HG03095 (cell line): ENCODE measurements at regions not wholly inside any gene's neighbourhood (a gene's known extent, or its start where the extent isn't known, plus 50 kb on each side); places are given as distances from the start of the nearest gene placed in this dataset.

ENCODE experiments used
- ATAC-seq: cut with Tn5 transposase; IDR thresholded peaks from one replicate; pipeline ENCODE4 v1.9.1; 2021; ENCODE audit warnings: moderate library complexity; ENCODE audit not compliant: unreplicated experiment

DNA sequence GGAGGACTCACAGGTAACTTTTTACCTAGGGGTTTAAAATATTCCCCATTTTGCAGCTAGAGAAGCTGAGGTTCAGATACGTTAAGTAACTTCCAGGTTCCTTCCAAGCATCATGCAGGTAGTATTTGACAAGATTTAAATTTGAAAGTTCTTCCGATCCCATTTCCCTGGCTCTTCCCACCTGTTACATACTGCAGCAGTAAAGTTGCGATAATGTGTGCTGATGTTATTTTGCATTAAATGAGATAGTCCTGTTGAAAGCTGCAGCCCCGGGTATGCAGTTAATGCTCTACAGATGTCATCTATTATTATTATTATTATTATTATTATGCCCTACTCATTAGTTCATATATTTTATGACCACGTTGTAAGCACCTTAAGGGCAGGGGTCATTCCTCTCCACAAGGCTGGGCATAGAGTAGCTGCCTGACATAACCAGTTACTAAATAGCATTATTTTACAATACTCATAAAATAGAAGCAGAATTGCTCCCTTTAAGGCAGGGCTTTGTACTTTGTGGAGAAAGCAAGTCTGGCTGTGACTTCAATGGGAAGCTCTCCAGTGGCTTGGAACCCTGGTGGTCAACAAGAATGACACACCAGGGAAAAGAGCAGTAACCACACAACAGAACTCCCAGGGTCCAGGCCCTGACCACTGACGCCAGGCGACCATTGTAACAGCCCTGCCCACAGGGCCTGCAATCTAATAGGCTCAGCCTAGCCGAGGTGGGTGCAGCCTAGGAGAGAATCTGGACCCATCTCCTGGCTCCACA, 90.8 kb upstream of the CALM2 start:
- no peak for ATAC-seq

DNA sequence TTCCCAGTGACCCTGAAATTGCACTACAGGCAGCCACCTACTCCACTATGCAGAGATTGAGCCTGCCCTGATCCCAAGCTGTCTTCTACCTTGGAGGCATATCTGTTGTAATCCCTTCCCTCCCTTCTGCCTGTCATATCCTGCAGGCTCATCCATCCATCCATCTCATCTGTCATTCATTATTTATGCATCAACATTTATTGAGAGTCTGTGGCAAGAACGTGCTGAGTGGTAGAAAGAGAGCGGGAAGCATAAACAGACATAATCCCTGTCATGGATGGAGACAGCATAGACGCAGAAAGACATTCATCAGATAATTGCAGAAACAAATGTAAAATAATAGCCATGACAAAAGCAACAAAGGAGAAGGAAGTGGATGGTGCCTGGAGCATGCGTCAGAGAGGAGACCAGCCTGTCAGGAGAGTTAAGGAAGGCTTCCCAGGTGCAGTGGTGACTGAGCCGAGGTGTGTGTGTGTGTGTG, 89.5 kb upstream of the CALM2 start:
- no peak for ATAC-seq

DNA sequence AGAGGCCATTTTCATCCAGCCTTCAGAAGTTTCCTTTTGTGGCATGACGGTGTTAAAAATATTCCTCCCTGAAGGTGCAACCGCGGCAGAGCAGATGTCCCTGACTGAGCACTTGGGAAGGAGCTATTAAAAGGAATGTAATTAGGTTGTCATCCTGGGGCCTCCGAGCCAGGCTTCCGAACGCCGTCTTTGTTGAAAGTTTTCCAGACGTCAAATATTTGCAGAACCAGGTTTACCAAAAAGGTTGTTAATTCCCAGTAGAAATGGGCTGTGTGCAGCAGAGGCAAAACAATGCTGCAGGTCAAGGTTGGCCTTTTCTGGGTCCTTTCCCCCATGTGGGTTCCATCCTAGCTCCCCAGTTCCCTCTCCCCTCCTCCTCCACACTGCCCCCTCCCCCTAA, 88.8 kb upstream of the CALM2 start:
- no peak for ATAC-seq

DNA sequence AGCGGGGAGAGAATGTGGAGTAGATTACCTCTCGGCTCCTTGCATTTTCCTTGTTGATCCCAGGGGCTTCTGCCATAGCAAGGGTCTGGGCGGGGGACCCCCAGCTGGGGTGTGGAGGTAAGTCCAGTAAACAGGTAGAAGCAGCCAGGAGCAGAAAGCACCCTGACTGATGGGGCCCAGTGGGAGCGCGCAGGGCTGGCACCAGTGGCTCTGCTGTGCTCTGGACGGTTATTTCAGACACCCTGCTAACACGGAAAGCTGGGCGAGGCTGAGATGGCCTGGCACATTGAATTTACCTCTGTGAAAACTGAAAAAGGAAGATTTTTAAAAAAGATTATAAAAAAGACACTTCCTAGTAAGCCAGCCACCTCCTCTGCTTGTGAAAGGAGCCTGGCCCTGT, 88.4 kb upstream of the CALM2 start:
- no peak for ATAC-seq

DNA sequence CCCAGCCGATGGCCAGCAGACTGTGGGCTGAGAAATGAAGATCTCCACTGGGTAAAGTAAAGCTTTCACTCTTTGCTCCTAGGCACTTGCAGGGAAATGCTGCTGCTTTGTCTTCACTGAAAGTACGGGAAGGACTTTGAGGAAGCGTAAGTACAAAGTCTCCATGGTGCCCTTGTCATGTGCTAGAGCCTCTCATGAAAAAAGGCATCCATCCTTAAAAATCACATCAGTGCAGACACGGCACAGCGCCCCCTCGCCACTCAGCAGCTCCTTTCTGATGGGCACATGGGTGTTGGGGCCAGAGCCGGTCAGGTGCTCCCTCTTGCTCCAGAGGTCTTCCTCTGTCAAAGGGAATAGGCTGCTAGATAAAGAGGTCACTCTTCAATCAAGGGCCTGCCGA, 87.8 kb upstream of the CALM2 start:
- ATAC-seq = no peak

DNA sequence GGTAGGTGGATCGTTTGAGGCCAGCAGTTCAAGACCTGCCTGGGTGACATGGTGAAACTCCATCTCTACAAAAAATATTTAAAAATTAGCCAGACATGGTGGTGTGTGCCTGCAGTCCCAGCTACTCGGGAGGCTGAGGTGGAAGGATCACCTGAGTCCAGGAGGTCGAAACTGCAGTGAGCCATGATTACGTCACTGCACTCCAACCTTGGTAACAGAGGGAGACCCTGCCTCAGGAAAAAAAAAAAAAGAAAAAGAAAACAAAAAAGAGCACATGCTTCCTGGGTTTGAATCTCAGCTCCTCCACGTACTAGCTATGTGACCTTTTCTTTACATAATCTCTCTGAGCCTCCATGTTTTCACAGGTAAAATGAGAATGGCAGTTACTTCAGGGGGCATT, 86.3 kb upstream of the CALM2 start:
- ATAC-seq = no peak

DNA sequence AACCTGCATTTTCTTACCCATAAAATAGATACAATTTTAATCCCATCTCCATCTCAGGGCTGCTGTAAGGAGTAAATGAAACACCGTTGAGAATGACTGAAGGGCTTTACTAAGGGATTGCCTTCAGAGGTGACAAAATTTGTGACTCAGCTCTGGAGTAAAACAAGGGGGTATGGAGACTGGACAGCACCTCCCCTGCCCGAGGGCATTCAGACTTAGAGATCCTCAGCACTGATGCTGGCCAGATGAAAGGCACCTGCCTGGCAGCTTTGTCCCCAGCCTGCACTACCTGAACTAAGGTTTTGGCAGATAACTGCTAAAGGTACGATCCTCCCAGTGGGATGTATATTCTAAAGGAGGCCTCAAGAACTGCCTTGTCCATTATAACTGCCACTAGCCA, 84.7 kb upstream of the CALM2 start:
- no peak for ATAC-seq

DNA sequence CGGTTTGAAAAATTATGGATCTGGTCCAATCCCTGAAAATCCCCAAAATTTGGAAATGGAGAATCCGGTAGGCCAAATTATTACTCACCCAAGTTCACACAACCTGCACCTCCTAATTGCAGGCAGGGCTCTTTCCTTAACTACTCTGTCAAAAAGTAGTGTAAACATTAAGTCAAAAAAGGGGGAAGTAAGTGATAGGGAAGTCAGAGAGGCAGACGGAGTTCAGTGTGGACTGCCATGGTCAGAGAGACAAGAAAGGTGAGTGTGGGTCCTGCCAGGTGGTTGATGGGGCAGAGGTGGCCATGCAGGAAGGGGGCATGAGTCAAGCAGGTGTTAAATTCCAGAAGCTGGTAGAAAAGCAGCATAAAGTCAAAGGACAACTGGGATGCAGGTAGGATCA, 83.5 kb upstream of the CALM2 start:
- ATAC-seq = no peak

DNA sequence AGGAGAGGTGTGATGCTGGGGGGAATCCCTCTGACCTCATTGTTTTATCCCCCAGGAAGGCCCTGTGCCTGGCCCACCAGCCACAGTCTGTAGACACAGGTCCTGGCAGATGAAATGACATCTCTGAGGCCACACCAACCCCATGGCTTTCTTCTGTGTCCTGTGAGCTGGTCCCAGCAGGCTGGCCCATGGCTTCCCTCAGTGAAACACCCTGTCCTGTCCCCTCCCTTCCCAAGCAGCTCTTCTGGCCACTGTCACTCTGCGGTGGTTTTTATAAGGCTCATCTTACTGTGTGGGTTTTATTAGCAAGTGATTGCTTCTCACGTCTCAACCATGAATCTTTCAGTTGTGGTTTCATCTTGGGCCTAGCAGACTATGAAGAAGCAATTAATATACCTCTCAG, 81.6 kb upstream of the CALM2 start:
- ATAC-seq = no peak

DNA sequence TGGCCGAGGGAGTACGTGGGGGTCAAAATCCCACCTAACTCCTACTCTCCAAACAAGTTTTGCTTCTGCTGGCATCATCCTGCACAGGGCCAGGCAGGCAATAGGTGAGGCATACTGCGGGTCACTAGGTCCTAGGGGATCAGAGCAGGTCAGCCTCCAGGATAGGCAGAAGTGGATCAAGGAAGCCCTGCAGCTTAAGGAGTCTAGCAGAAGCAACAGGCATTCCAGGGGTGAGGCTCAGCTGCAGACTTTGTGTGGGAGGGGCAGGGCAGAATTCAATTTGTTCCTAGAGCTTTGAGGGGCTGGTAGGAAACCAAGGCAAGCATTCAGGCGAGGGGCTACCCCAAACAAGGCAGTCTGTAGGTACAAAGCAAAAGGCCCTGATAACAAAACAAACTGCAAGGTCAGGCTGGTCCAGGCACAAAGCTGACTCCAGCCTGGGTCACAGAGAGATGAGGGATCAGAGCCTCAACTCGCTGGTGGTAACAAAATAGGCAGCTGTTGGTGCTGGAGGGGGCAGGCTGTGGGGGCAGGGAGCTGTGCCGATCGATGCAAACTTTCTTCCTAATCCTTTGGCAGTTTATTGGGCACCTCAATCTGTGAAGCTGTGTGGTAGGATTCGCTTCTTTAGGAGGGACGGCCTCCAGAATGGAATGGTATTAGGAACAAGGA, 80.2 kb upstream of the CALM2 start:
- no peak for ATAC-seq

DNA sequence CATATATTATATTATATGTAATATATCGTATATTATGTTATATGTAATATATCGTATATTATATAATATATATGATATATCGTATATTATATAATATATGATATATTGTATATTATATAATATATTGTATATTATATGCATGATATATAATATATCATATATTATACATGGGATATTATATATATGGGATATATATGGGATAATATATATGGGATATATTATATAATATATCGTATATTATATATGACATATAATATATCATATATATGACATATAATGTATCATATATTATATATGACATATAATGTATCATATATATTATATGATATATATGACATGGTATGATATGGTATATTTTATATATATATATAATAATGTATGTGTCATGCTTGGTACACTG, 79.5 kb upstream of the CALM2 start:
- no peak for ATAC-seq

DNA sequence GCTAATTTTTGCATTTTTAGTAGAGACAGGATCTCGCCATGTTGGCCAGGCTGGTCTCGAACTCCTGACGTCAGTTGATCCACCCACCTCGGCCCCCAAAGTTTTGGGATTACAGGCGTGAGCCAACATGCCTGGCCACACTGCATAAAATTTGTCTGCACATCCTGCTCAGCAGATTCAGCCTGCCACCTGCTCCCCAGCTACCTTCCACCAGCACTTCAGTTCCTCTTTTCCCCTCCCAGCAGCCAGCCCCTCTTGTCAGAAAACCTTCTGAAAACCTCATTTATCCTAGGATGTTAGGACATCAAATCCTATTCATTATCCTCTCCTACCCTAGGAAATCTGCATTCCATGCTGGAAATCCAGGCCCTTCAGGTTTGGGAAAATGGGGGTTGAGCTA, 78.2 kb upstream of the CALM2 start:
- no peak for ATAC-seq

DNA sequence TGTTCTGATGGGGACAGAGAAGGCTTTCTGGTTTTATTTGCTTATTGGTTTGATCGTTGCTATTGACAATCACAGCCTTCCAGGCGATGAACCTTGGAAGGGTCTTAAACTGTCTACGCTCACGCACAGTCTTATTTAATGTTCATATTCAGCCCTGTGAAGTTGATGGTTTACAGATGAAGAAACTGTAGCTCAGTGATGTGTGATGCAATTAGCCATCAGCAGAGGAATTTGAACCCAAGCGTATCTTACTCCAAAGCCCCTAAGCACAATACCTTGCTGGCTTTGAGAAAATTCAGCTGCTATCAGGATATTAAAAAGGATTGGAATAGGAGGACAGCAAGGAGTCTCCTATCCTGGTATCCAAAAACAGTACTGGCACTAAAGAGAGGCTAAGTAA, 77.1 kb upstream of the CALM2 start:
- ATAC-seq = no peak

DNA sequence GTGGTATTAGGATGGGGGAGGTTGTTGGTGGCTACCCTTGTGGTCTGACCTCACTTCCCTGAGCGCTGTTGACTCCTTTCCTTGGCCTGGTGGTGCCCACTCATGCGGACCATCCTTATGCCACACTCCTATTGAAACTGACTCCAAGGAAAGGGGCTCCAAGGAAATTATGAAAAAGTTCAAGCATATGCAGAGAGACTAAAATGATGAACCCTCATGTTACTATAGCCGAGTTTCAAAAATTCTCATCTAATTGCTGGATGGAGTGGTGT, 75.0 kb upstream of the CALM2 start:
- no peak for ATAC-seq

DNA sequence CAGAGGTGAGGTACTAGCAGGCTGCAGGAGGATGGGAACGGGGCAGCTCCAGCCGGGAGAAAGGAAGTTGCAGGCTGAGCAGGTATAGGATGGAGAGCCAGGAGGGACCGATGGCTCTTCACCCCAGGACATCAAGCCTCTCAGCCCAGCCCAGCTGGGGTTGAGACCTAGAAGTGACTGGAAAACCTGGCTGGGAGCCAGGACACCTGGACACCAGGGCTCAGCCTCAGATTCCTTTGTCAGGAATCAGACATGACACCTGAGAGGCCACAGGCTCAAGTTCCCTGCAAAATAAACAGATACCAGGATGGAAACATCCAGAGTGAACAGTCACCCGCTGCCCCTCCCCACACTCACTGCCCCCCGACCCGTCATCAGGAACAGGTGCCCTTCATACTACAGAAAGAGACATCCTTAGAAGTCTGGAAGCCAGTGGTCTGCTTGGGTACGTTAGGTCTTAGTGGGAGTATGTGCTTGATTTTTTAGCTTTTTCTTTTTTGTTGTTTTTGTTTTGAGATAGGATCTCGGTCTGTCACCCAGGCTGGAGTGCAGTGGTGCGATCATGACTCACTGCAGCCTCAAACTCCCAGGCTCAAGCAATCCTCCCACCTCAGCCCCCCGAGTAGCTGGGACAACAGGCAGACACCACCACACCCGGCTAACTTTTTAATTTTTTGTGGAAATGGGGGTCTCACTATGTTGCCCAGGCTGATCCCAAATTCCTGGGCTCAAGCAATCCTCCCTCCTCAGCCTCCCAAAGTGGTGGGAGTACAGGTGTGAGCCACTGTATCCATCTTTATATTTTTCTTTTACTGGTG, 74.5 kb upstream of the CALM2 start:
- no peak for ATAC-seq

DNA sequence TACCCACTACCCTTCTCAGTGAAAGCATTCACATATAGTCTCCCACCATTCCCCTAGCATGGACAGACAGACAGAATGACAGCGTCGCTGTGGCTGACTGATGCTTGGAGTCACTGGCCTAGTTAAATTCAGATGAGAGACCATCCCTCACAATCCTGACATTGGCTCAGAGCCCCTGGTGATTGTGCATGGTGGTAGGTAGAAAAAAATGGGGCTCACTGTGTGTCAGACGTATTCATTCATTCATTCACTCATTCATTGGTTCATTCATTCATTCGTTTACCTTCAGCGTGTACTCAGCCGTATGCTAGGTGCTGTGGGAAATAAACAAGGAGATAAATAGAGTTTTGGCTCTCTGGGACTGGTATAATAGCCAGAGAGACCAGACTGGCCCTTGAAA, 73.6 kb upstream of the CALM2 start:
- no peak for ATAC-seq

DNA sequence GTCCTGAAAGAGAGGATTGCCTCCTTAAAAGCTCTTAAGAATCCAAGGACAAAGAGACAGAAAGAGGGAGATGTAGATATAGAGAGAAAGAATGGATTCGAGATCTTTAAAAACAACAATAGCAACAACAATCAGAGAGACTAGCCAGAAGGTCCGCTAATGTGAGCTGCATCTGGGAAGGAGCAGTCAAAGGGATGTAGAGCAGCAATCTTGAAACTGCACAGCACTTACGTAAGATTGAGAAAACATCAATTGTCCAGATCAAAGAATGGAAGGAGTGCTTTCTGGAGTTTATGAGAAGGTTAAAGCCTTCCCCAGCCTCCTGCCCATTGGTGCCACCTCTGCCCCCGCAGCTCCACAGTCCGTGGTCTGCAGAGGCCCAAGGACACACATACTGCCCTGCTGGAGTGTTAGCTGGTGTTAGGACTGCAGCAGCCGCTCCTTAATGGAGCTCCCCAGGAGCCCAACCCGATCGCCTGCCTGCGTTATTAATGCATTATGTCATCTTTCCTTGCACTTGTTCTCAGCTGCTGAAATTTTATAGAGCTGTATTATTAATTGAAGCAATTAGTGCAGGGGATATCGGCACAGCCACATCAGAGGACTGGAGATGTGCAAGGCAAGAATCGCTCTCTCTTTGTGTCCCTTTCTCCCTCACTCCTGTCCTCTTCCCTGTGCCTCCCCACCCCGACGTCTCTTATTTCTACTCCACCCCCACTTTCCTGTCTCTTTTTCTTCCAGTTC, 73.0 kb upstream of the CALM2 start:
- no peak for ATAC-seq

DNA sequence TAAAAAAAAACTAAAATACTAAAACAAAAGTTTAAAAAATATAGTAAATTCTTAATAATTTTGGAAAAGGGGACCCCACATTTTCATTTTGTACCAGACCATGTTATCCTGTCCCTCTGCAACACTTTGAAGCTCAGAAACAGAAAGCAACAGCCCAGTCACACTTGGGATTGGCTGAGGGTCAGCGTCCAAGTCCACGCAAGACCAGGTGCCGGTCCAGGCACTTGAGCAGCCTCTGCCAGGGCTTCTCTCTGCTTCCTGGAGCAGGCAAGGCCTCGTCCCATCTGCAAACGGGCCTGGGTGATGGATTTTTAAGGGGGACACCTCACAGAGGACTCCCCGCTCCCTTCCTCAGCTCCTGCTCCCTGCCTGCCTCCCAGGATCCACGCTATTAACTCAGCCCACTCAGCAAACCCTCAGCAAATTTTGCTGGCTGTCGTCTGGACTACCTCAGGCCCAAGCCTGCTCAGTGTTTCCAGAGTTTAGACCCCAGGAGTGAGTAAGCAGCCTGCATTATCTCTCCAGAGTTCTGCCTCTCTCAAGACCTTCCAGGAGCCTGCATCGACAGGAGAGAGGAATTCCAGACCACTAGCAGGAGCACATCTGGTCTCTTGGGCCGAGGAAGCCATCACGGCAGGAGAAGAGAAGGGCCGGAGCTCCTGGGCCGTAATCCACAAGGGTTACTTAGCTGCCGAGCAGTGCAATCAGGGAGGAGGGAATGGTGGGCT, 67.4 kb upstream of the CALM2 start:
- no peak for ATAC-seq

DNA sequence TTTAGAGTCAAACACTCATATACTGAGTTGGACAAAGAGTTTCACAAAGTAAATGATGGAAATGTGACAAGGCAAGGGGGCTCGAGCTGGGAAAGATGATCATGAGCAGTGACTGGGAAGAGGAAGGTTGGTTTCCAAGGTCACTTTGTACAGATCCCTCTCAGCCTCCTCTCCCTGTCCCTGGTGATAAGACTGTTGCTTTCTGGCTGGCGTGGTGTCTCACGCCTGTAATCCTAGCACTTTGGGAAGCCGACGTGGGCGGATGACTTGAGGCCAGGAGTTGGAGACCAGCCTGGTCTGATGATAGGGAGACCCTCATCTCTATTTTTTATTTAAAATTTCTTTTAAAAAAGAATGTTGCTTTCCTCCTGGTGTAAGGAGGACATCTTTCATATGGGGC, 65.4 kb upstream of the CALM2 start:
- no peak for ATAC-seq

DNA sequence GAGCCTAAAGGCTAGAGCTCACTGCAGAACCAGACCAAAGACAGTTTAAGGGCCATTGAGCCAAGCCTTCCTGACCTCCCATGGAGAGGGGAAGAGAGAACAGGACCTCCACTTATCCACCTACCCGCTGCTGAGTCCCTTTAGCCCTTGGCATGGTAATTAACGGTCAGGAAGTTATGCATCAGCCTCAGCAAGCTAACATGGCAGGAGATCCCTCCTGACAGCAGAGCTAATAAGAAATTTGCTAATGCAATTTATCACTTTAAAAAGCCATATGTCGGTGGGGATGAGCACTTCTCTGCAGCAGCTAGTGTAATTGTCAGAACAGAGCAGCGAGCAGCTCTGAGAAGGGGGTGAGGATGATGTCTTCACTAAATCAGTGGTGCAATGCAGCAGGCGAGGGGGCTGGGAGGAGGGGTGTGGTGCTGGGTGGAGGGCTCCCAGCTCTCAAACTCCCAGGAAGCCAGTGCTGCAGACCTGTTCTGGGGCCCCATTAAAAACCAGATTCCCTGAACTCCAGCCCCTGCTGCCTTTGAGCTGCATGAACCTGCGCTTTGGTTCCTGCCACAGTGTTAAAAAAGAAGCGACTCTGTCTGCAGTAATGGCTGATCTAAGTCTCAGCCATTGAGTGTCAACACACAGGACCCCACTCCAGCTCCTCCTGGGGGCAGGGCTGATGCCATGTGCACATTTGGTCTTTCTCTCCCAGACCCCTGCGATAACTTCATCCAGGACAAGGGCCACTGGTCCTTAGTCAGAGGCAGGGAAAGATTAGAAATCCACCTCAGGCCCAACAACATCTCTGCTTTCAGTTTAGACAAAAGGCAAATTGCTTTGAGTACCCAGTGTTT, 63.0 kb upstream of the CALM2 start:
- ATAC-seq = no peak
